HepG2 (cell line): ENCODE measurements at regions not wholly inside any gene's neighbourhood (a gene's known extent, or its start where the extent isn't known, plus 50 kb on each side); places are given as distances from the start of the nearest gene placed in this dataset.

ENCODE experiments used
- ARNT2 ChIP-seq: sonication (generic); formaldehyde crosslinking; IDR thresholded peaks from 2 replicates; pipeline ENCODE4 v1.8.0; 2022; ENCODE audit warnings: mild to moderate bottlenecking, low read depth, missing genetic modification reagents, moderate library complexity
- CREM ChIP-seq, 2 experiments: sonication (generic) in 1 of 2; formaldehyde crosslinking in 1 of 2; IDR thresholded peaks; 2 replicates each; pipeline versions ENCODE4 v1.4.0 to v1.6.1; 2016 to 2020; ENCODE audit warnings: antibody characterized with exemption in 1 of 2, mild to moderate bottlenecking in 1 of 2, missing genetic modification reagents in 1 of 2
- FOSL1 ChIP-seq: sonication (generic); formaldehyde crosslinking; IDR thresholded peaks from 2 replicates; pipeline ENCODE4 v1.9.0; 2021; ENCODE audit warnings: missing genetic modification reagents, borderline replicate concordance
- FOXA1 ChIP-seq, 2 experiments: fragments of 450-650 bp in 1 of 2; sonication (generic) in 1 of 2; formaldehyde crosslinking in 1 of 2; IDR thresholded peaks; 2 replicates each; pipeline versions ENCODE4 v1.4.0 to v1.6.1; 2016 to 2020; ENCODE audit warnings: missing genetic modification reagents in 1 of 2
- GTF3A ChIP-seq: sonication (generic); formaldehyde crosslinking; conservative IDR thresholded peaks from 2 replicates; pipeline ENCODE4 v1.4.0; 2020; ENCODE audit warnings: mild to moderate bottlenecking, missing genetic modification reagents
- ISL2 ChIP-seq: sonication (generic); formaldehyde crosslinking; IDR thresholded peaks from 2 replicates; pipeline ENCODE4 v1.5.0; 2020; ENCODE audit warnings: missing genetic modification reagents
- NR2F1 ChIP-seq, 2 experiments: fragments of 450-650 bp in 1 of 2; formaldehyde crosslinking in 1 of 2; IDR thresholded peaks; 2 replicates each; pipeline versions ENCODE4 v1.5.0 to v1.6.1; 2016 to 2020; ENCODE audit warnings: mild to moderate bottlenecking in 1 of 2, missing compliant biosample characterization in 1 of 2, missing genetic modification reagents in 1 of 2, moderate library complexity in 1 of 2
- RAD21 ChIP-seq: fragments of 450-650 bp; formaldehyde crosslinking; IDR thresholded peaks from 2 replicates; pipeline ENCODE4 v1.5.0; 2020; ENCODE audit warnings: mild to moderate bottlenecking
- RARA ChIP-seq: IDR thresholded peaks from 2 replicates; pipeline ENCODE4 v1.6.1; 2016; ENCODE audit warnings: missing genetic modification reagents, missing compliant biosample characterization
- RFX5 ChIP-seq: IDR thresholded peaks from 2 replicates; pipeline ENCODE4 v1.6.1; 2011; ENCODE audit warnings: low read depth, low read length, improper control_type of control experiment
- SIX4 ChIP-seq: sonication (generic); formaldehyde crosslinking; IDR thresholded peaks from 2 replicates; pipeline ENCODE4 v1.4.0; 2020; ENCODE audit warnings: missing genetic modification reagents
- TOE1 ChIP-seq: sonication (generic); formaldehyde crosslinking; IDR thresholded peaks from 2 replicates; pipeline ENCODE4 v1.4.0; 2020; ENCODE audit warnings: mild to moderate bottlenecking, missing genetic modification reagents
- TRIM24 ChIP-seq: sonication (generic); formaldehyde crosslinking; IDR thresholded peaks from 2 replicates; pipeline ENCODE4 v1.8.0; 2022; ENCODE audit warnings: mild to moderate bottlenecking, missing genetic modification reagents
- ZFP36L2 ChIP-seq: sonication (generic); formaldehyde crosslinking; IDR thresholded peaks from 2 replicates; pipeline ENCODE4 v1.4.0; 2020; ENCODE audit warnings: missing genetic modification reagents
- ZNF180 ChIP-seq: sonication (generic); formaldehyde crosslinking; IDR thresholded peaks from 2 replicates; pipeline ENCODE4 v1.4.0; 2020; ENCODE audit warnings: low read depth, missing genetic modification reagents, borderline replicate concordance
- ZNF501 ChIP-seq: sonication (generic); formaldehyde crosslinking; IDR thresholded peaks from 2 replicates; pipeline ENCODE4 v1.5.1; 2020; ENCODE audit warnings: mild to moderate bottlenecking, moderate library complexity, missing genetic modification reagents
- ZNF616 ChIP-seq: sonication (generic); formaldehyde crosslinking; IDR thresholded peaks from 2 replicates; pipeline ENCODE4 v1.5.0; 2020; ENCODE audit warnings: low read depth, mild to moderate bottlenecking, missing genetic modification reagents
- ZNF713 ChIP-seq: sonication (generic); formaldehyde crosslinking; IDR thresholded peaks from 2 replicates; pipeline ENCODE4 v1.4.0; 2020; ENCODE audit warnings: mild to moderate bottlenecking, missing genetic modification reagents
- ZNF839 ChIP-seq: sonication (generic); formaldehyde crosslinking; IDR thresholded peaks from 2 replicates; pipeline ENCODE4 v1.4.0; 2020; ENCODE audit warnings: missing genetic modification reagents, mild to moderate bottlenecking, borderline replicate concordance
- TF ChIP-seq, protein P1 (sequence below): sonication (generic); formaldehyde crosslinking; IDR thresholded peaks from 2 replicates; pipeline ENCODE4 v1.4.0; 2020; ENCODE audit warnings: missing genetic modification reagents
- TF ChIP-seq, protein P2 (sequence below): IDR thresholded peaks from 2 replicates; pipeline ENCODE4 v1.6.1; 2012; ENCODE audit warnings: inconsistent platforms
- TF ChIP-seq, protein P3 (sequence below): sonication (generic); formaldehyde crosslinking; IDR thresholded peaks from 2 replicates; pipeline ENCODE4 v1.4.0; 2020; ENCODE audit warnings: missing genetic modification reagents
- TF ChIP-seq, protein P4 (sequence below): sonication (generic); formaldehyde crosslinking; IDR thresholded peaks from 2 replicates; pipeline ENCODE4 v1.4.0; 2020; ENCODE audit warnings: missing genetic modification reagents, borderline replicate concordance

DNA sequence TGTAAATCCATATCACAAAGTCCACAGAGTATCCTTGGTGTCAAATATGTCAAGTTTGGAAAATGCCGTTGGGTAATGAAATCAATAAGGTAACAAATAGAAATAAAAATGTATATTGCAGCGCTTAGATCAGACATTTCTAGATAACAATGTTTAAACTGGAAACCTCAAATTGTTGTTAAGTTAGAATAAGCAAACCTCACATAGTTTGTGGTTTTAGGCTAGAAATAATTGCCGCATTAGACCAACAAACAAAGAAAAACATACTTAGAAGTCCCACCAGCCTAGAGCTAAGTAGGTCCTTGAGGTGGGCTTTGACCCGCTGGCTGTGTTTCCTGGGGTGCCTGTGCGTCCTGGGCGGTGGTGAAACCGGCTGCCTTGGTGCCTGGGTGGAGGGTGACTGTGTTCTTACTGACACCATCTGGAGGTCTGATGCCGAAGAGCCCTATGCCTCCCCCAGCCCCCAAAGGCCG is 71.4 kb downstream of the DACT2 start (continued):
- TF ChIP-seq FOSL1 (CRISPR knock-in tag) = no peak
- TF ChIP-seq, protein P1, sequence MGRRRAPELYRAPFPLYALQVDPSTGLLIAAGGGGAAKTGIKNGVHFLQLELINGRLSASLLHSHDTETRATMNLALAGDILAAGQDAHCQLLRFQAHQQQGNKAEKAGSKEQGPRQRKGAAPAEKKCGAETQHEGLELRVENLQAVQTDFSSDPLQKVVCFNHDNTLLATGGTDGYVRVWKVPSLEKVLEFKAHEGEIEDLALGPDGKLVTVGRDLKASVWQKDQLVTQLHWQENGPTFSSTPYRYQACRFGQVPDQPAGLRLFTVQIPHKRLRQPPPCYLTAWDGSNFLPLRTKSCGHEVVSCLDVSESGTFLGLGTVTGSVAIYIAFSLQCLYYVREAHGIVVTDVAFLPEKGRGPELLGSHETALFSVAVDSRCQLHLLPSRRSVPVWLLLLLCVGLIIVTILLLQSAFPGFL (CRISPR knock-in tag) = no peak
- no peak for TF ChIP-seq FOXA1 (IDR thresholded peaks at IDR 0.05)
- TF ChIP-seq FOXA1 (CRISPR knock-in tag; IDR thresholded peaks at IDR 0.05) = 0 out of 2 replicates have a peak, but pooled peaks have one; percentile 1
- TF ChIP-seq RAD21 (CRISPR knock-in tag) = no peak
- no peak for TF ChIP-seq ZNF839 (CRISPR knock-in tag)
- TF ChIP-seq TOE1 (CRISPR knock-in tag) = no peak
- no peak for TF ChIP-seq ZNF180
- TF ChIP-seq ARNT2 (CRISPR knock-in tag) = no peak
- no peak for TF ChIP-seq TRIM24 (CRISPR knock-in tag)
- TF ChIP-seq ZFP36L2 (CRISPR knock-in tag) = no peak
- TF ChIP-seq NR2F1 (CRISPR knock-in tag; IDR thresholded peaks at IDR 0.05) = peak in 1 of 2 experiments; percentile 34; a peak in 1 of 4 replicates
- no peak for TF ChIP-seq ZNF501 (CRISPR knock-in tag)
- TF ChIP-seq GTF3A (CRISPR knock-in tag) = no peak
- no peak for TF ChIP-seq SIX4 (CRISPR knock-in tag)
- TF ChIP-seq ZNF616 (CRISPR knock-in tag) = no peak
- TF ChIP-seq, protein P2, sequence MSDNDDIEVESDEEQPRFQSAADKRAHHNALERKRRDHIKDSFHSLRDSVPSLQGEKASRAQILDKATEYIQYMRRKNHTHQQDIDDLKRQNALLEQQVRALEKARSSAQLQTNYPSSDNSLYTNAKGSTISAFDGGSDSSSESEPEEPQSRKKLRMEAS = peak; percentile 14; the same call in 1 of the 2 replicates
- peak; percentile 51; the same call in 1 of the 2 replicates for TF ChIP-seq RARA (CRISPR knock-in tag)
- 0 out of 2 replicates have a peak, but pooled peaks have one; percentile 55 for TF ChIP-seq CREM (IDR thresholded peaks at IDR 0.05)
- TF ChIP-seq CREM (CRISPR knock-in tag; IDR thresholded peaks at IDR 0.05) = no peak
- no peak for TF ChIP-seq RFX5
- TF ChIP-seq, protein P3, sequence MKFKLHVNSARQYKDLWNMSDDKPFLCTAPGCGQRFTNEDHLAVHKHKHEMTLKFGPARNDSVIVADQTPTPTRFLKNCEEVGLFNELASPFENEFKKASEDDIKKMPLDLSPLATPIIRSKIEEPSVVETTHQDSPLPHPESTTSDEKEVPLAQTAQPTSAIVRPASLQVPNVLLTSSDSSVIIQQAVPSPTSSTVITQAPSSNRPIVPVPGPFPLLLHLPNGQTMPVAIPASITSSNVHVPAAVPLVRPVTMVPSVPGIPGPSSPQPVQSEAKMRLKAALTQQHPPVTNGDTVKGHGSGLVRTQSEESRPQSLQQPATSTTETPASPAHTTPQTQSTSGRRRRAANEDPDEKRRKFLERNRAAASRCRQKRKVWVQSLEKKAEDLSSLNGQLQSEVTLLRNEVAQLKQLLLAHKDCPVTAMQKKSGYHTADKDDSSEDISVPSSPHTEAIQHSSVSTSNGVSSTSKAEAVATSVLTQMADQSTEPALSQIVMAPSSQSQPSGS = 0 out of 2 replicates have a peak, but pooled peaks have one; percentile 9
- no peak for TF ChIP-seq ZNF713
- TF ChIP-seq, protein P4, sequence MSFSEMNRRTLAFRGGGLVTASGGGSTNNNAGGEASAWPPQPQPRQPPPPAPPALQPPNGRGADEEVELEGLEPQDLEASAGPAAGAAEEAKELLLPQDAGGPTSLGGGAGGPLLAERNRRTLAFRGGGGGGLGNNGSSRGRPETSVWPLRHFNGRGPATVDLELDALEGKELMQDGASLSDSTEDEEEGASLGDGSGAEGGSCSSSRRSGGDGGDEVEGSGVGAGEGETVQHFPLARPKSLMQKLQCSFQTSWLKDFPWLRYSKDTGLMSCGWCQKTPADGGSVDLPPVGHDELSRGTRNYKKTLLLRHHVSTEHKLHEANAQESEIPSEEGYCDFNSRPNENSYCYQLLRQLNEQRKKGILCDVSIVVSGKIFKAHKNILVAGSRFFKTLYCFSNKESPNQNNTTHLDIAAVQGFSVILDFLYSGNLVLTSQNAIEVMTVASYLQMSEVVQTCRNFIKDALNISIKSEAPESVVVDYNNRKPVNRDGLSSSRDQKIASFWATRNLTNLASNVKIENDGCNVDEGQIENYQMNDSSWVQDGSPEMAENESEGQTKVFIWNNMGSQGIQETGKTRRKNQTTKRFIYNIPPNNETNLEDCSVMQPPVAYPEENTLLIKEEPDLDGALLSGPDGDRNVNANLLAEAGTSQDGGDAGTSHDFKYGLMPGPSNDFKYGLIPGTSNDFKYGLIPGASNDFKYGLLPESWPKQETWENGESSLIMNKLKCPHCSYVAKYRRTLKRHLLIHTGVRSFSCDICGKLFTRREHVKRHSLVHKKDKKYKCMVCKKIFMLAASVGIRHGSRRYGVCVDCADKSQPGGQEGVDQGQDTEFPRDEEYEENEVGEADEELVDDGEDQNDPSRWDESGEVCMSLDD (CRISPR knock-in tag) = no peak
- 0 out of 2 replicates have a peak, but pooled peaks have one; percentile 14 for TF ChIP-seq ISL2 (CRISPR knock-in tag)
